Gastrocnemius medialis (tissue), 4 donors: ENCODE measurements at regions not wholly inside any gene's neighbourhood (a gene's known extent, or its start where the extent isn't known, plus 50 kb on each side); places are given as distances from the start of the nearest gene placed in this dataset.
"Not testable (repeated sequence)": the region's sequence is repeated elsewhere in the genome, so short reads cannot be mapped to it uniquely, and the experiment has no call there.

Experiments
- CTCF ChIP-seq, 5 experiments: fragments of 450-650 bp in 3 of 5; fragments of 200-600 bp in 2 of 5; sonication (generic) in 2 of 5; IDR thresholded peaks in 4 of 5; conservative IDR thresholded peaks in 1 of 5; 1 replicate in 4 of 5; 2 replicates in 1 of 5; pipeline ENCODE4 v1.5.1; 2016 to 2019; ENCODE audit warnings: antibody characterized with exemption in 5 of 5, mild to moderate bottlenecking in 3 of 5, moderate library complexity in 3 of 5
- POLR2A ChIP-seq, 2 donors: fragments of 450-650 bp; IDR thresholded peaks; one replicate each; pipeline ENCODE4 v1.6.1; 2017; ENCODE audit warnings: antibody characterized with exemption in 2 of 2, mild to moderate bottlenecking in 2 of 2, moderate library complexity in 2 of 2

GRCh38 chr6:112528306-112528705, 181.2 kb downstream of the RFPL4B start:
- not testable (repeated sequence) for TF ChIP-seq CTCF (IDR thresholded peaks at IDR 0.05 in 4 of 5, conservative IDR thresholded peaks at IDR 0.05 in 1 of 5); POLR2A (IDR thresholded peaks at IDR 0.05)
